SH-SY5Y (cell line): ENCODE measurements at regions not wholly inside any gene's neighbourhood (a gene's known extent, or its start where the extent isn't known, plus 50 kb on each side); places are given as distances from the start of the nearest gene placed in this dataset.

Source experiments
- GATA2 ChIP-seq: IDR thresholded peaks from 2 replicates; pipeline ENCODE4 v1.6.1; 2011; ENCODE audit warnings: mild to moderate bottlenecking, low read depth, low read length
- GATA3 ChIP-seq: IDR thresholded peaks from 2 replicates; pipeline ENCODE4 v1.6.1; 2011; ENCODE audit warnings: low read depth, mild to moderate bottlenecking, low read length, moderate library complexity

DNA sequence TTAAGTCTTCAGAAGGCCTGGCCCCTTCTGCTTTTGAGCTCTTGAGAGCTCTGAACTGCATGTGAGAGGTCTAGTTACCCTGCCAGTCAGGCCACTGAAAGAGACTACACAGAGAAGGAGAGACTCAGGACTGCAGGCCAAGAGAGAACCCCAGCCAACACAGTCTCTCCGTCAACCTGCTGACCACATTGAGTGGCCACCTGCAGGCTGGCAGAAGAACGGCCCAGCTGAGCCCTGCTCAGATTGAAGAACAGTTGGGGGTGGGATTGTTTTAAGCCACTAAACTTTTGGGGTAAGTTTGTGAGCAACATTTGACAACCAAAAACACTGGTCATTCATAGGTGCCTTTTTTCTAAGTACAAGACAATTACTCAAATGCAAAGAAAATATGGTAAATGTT is 273.5 kb upstream of the CCDC54 start:
- TF ChIP-seq GATA3 (no peak), GATA2 (no peak)
